ENCODE measurements at regions not wholly inside any gene's neighbourhood (a gene's known extent, or its start where the extent isn't known, plus 50 kb on each side); places are given as distances from the start of the nearest gene placed in this dataset.

DNA sequence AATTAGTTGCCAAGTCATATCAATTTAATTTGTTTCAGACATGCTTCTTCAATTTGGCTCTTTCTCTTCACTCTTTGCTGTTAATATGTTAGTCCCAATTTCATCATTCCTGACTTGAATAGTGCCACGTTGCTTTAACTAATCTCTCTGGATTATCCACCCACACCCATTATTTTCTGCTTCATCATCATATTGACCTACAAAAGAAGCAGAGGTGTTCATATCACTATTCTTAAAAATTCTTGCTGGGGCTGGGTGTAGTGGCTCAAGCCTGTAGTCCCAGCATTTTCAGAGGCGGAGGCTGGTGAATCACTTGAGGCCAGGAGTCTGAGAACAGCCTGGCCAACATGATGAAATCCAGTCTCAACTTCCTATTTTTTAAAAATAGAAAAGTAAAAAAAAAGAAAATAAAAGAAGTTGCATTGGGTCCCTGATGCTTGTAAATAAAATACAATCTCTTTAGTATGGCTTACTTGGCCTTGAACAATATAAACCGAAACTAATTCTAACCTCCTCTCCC, 65.7 kb upstream of the KCNIP4 start:
- DNase-seq = no peak

GRCh38 chr4:22003878-22004277, 55.3 kb upstream of the KCNIP4 start:
- no peak for DNase-seq

All from hindlimb muscle (tissue), 1 donor.